ENCODE measurements at regions not wholly inside any gene's neighbourhood (a gene's known extent, or its start where the extent isn't known, plus 50 kb on each side); places are given as distances from the start of the nearest gene placed in this dataset.

GRCh38 chr4:30838331-30838730 lies 118.2 kb downstream of the PCDH7 start:
- no peak for TF ChIP-seq CTCF (conservative IDR thresholded peaks at IDR 0.05; ENCODE audit: low read depth, low read length)
- TF ChIP-seq EZH2 (IDR thresholded peaks at IDR 0.05; ENCODE audit: borderline replicate concordance, low read depth, low read length, poor library complexity, severe bottlenecking), result no peak
